Ovary (tissue), 3 donors: ENCODE measurements at regions not wholly inside any gene's neighbourhood (a gene's known extent, or its start where the extent isn't known, plus 50 kb on each side); places are given as distances from the start of the nearest gene placed in this dataset.

ENCODE experiments used
- POLR2A ChIP-seq: fragments of 450-650 bp; IDR thresholded peaks from one replicate; pipeline ENCODE4 v1.6.1; 2017; ENCODE audit warnings: antibody characterized with exemption, mild to moderate bottlenecking, moderate library complexity
- TF ChIP-seq, protein P1 (sequence below), 3 donors: fragments of 450-650 bp in 2 of 3; fragments of 200-600 bp in 1 of 3; IDR thresholded peaks; one replicate each; pipeline versions ENCODE4 v1.5.1 to v1.8.0; 2016 to 2022; ENCODE audit warnings: antibody characterized with exemption in 3 of 3, mild to moderate bottlenecking in 1 of 3
- donor health status: DM: no; HTN: no; CAD: no.

DNA sequence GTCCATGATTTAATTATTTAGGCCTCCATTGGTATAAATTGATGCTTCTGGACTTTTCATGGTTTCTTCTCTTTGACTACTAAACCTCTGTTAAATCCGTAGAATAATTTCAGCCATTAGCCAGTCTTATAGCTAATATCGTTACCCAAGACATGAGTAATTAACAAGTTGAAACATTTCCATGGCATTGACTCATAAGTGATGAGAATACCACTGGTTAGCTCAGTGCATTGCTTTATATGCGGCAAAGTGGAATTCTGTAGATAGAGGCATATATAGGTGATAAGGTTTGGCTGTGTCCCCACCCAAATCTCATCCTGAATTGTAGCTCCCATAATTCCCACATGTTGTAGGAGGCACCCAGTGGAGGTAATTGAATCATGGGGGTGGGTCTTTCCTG is 80.6 kb downstream of the VCX2 start:
- no peak for TF ChIP-seq POLR2A
- TF ChIP-seq, protein P1, sequence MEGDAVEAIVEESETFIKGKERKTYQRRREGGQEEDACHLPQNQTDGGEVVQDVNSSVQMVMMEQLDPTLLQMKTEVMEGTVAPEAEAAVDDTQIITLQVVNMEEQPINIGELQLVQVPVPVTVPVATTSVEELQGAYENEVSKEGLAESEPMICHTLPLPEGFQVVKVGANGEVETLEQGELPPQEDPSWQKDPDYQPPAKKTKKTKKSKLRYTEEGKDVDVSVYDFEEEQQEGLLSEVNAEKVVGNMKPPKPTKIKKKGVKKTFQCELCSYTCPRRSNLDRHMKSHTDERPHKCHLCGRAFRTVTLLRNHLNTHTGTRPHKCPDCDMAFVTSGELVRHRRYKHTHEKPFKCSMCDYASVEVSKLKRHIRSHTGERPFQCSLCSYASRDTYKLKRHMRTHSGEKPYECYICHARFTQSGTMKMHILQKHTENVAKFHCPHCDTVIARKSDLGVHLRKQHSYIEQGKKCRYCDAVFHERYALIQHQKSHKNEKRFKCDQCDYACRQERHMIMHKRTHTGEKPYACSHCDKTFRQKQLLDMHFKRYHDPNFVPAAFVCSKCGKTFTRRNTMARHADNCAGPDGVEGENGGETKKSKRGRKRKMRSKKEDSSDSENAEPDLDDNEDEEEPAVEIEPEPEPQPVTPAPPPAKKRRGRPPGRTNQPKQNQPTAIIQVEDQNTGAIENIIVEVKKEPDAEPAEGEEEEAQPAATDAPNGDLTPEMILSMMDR (IDR thresholded peaks at IDR 0.05) = no peak
